ENCODE measurements at regions not wholly inside any gene's neighbourhood (a gene's known extent, or its start where the extent isn't known, plus 50 kb on each side); places are given as distances from the start of the nearest gene placed in this dataset.
"Not testable (repeated sequence)": the region's sequence is repeated elsewhere in the genome, so short reads cannot be mapped to it uniquely, and the experiment has no call there.

GRCh38 chr6:111925296-111925695, 52.0 kb upstream of the FYN start:
- peak; percentile 80 for DNase-seq (ENCODE audit: low read depth)

DNA sequence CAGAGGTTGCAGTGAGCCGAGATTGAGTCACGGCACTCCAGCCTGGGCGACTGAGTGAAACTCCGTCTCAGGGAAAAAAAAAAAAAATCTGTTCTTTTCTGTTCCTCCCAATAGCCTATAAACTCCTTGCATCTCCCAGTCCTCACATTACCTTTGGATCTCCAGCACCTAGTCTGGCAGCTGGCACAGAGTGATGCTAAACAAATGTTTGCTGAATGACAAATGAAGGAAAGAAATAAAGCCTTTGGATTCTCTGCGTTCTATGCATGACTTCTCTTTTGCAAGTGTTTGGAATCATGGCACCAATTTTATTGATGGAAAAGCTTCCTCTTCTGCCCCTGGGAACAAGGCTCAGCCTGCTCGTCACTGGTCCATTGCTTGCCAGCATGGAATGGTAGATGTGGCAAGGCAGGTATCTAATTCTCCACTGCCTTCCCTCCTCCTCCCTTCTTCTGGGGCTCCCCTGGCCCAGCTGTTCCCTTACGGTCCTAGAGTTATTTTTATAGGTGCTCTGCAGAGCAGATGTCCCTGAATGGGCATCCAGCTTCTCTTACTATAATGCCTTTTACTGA, 53.6 kb upstream of the FYN start:
- no peak for DNase-seq (ENCODE audit: low read depth)

DNA sequence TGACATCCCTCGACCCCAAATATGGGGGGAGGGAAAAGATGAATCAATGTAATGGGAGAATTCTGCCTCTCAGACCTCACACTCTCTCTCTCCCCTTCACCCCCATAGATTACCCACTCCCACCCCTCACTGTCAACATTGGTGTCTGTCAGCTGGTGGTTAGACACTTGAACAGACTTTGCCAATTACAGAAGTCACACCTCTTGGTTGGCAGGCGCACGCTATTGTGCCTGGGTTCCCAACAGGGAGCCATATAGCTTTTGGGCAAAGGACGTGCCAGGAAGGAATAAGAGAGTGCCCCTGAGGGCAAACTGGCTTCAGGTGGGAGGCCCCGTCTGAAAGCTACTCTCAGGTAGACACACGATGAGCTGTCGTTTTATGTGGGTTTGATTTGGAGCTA, 54.1 kb upstream of the FYN start:
- DNase-seq (ENCODE audit: low read depth): no peak

DNA sequence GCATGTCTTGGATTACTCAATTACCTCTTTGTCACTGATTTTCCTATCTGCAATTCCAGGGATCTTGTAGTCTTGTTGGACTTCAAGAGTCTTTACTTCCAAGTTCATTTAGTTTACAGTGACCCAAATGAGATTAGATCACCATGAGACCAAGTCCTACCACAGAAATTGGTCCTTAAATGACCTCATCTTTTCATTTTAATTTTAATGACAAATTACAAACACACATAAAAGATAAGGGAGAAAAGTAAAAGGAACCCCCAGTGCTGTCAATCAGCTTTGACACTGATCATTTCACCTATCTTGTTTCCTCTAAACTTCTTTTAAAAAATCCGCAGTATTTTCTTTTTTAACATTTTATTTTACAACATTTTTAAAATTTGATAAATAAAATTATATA, 54.9 kb upstream of the FYN start:
- DNase-seq (ENCODE audit: low read depth): no peak

DNA sequence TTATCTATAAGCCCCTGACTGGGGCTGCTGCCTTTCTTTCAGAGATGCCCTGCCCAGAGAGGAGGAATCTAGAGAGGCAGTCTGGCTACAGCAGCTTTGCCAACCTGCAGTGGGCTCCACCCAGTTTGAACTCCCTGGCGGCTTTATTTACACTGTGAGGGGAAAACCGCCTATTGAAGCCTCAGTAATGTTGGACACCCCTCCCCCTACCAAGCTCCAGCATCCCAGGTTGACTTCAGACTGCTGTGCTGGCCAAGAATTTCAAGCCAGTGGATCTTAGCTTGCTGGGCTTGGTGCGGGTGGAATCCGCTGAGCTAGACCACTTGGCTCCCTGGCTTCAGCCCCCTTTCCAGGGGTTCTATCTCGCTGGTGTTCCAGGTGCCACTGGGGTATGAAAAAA, 61.4 kb upstream of the FYN start:
- DNase-seq (ENCODE audit: low read depth): not testable (repeated sequence)

- DNase-seq (ENCODE audit: low read depth): no peak
Observed at GRCh38 chr6:111936718-111937117, 63.5 kb upstream of the FYN start.

DNA sequence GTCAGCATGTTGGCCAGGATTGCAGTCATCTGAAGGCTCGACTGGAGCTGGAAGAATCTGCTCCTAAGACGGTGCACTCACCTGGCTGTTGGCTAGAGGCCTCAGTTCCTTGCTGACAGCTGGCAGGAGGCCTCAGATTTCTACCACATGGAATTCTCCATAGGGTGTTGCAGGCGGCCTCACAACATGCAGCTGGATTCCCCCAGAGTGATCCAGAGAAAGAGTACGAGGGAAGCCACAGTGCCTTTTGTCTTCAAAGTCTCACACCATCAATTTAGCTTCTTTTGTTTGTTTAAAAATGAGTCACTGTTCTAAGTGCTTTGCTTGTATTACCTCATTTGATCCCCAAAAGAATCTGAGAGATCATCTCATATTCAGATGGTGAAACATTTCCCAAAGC, 65.5 kb upstream of the FYN start:
- peak; percentile 84 for DNase-seq (ENCODE audit: low read depth)

GRCh38 chr6:111939902-111940301, 66.7 kb upstream of the FYN start:
- DNase-seq (ENCODE audit: low read depth): no peak

- DNase-seq (ENCODE audit: low read depth): no peak
Observed at GRCh38 chr6:111940801-111941200, 67.5 kb upstream of the FYN start.

DNA sequence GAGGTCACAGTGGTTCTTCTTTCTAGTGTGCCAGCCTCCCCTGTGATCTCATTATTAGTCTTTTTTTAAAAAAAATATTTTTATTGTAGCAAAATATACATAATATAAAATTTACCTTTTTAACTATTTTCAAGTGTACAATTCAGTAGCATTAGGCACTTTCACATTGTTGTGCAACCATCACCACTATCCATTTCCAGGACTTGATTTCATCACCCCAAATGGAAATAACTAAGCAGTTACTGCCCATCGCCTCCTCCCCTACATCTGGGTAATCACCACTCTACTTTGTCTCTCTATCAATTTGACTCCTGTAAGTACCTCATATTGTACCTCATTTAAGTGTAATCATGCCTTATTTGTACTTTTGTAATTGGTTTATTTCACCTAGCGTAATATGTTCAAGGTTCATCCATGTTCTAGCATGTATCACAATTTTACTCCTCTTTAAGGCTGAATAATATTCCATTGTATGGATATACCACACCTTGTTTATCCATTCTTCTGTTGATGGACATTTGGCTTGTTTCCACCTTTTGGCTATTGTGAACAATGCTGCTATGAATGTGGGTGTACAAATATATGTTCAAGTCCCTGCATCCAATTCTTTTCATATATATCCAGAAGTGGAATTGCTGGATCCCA, 68.6 kb upstream of the FYN start:
- DNase-seq (ENCODE audit: low read depth): peak; percentile 65

- DNase-seq (ENCODE audit: low read depth): no peak
Observed at GRCh38 chr6:111942561-111942960, 69.3 kb upstream of the FYN start.

DNA sequence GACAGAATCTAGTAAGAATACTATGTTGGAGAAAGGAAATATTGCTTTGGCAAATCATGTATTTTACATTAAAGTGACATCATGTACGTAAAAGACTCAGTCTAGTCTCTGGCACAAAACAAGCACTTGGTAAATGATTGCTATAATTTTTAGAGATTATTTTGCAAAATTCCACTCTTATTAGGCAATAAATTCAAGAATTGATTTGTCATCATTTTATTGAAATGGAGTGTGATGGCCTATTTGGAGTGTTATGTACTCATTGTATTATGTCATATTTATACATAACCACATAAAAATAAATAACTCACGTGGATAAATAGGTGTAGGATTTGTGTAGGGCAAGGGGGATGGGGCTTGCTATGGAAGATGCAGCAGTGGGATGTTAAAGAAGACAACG, 70.0 kb upstream of the FYN start:
- no peak for DNase-seq (ENCODE audit: low read depth)

GRCh38 chr6:111943726-111944125, 70.5 kb upstream of the FYN start:
- DNase-seq (ENCODE audit: low read depth): no peak

GRCh38 chr6:111944541-111944940, 71.3 kb upstream of the FYN start:
- DNase-seq (ENCODE audit: low read depth): peak; percentile 58

- DNase-seq (ENCODE audit: low read depth): no peak
Observed at GRCh38 chr6:111949546-111949945, 76.3 kb upstream of the FYN start.

DNA sequence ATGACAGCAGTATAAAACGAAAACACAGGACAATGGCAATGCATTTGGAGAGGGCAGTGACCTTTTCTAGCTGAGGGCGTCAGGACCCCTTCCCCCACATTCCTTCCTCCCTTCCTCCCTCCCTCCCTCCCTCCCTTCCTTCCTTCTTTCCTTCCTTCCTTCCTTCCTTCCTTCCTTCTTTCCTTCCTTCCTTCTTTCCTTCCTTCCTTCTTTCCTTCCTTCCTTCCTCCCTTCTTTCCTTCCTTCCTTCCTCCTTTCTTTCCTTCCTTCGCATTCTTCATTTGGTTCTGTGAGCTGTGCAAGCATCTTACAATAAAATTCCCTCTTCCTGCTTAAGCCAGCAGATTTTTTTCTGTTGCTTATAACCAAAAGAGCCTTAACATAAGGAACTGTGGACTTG, 76.7 kb upstream of the FYN start:
- DNase-seq (ENCODE audit: low read depth): not testable (repeated sequence)

DNA sequence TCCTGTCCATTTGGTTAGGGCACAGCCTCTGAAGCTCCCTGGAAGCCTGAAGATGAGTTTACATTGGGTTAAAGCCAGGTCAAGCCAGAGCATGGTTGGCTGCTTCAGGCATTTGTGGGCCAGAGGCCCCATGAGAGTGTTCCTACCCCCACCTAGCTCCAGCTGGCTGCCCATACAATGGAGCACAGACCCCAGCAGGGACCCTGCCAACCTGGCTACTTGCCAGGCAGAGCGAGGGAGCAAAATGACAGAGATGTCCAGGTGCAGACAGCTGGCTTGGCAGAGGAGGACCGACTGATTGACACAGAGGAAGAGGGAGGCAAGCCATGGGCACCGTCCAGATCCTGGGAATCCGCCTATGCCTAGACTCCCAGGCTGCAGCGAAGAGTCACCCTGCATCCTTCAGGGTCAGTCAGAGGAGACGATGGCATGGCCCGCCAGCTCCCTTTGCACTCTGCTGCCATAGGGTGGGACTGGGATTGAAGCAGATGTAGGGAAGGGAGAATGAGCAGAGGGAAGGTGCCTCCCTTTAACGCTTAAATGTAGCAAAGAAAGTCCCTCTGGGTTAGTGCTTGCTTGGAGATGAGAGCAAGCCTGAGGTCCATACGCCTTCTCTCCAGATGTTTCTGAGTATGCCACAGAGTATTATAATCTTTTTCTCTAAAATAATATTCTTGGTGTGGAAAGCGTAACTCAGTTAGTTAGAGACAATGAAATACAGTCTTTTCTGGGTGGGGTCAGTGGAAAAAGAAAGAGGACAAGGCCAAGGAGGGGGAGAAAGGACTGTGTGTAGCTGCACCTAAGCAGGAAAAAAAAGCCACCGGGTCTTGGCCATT, 77.6 kb upstream of the FYN start:
- DNase-seq (ENCODE audit: low read depth): peak; percentile 57

DNA sequence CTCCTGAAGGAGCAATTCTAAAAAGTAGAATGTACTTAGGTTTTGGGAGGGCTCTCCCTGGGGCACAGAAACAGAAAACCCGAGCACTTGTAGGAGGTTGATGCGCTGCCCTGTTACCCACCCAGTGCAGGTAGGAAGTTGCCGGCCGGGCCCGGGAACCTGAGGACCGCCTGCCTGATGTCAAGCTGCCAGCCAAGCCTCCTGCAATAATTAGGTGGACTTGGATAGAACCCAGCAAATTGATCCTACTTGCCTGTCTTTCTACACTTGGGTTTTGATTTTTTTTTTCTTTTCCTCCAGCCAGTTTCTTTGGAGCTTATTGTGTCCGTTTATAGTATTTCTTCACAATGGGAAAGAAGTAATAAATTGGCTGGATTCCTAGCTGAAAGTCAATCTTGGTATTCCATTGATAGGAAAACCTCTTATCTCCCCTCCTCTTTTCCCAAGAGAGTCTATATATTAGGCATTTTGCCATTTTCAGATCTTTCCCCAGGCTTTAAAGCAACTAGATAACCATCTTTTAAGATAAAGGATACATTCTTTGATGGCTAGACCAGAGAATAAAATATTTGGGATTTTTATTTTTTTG, 78.3 kb upstream of the FYN start:
- no peak for DNase-seq (ENCODE audit: low read depth)

DNA sequence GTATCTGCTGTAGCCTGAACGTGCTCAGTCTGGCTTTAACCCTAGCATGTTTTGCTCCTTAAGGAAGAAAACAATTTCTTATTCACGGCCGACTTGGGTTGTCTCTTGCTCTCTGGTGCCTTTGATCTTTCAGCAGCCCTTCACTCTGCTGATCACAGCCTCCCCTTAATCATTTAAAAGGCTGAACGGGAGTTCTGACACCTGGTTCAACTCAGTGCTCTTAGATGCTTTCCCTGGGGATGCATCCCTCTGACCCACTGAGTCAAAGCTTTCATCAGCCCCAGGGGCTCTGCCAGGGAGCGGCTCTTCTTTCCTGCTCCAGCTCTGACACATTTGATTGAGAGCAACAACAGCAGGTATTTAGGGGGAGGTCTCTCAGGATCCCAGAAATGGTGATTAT, 79.0 kb upstream of the FYN start:
- no peak for DNase-seq (ENCODE audit: low read depth)

DNA sequence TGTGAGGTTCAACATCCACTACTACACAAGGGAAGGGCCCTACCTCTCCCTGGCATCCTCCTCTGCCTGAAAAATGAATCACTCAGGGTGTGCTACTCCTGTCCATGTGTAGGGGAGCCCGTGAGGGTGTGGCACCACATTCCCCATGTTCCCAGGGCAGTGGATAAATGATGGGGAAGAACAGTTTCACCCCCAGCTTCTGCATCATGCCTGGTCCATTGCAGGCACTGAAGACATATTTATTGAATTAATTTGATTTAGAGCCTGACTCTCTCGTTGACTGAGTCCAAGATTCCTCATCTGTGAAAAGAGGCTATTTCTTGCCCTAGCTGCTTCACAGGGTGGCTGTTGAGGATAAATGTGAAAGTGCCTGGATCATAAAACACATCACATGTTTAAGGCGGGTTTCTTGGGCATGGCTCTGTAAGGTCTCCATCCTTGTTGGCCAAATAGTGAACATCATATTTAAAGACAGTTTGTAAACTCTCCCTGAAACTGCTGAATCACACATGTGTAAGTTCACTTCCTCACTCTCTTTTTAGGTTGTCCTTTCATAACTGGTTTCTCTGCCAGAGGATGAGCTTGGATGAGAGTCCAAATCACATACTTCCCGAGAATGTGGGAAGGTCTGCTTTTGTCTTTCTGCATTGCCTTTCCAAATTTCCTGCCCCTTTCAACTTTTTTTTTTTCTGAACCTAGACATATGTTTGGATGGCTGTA, 79.7 kb upstream of the FYN start:
- no peak for DNase-seq (ENCODE audit: low read depth)

DNA sequence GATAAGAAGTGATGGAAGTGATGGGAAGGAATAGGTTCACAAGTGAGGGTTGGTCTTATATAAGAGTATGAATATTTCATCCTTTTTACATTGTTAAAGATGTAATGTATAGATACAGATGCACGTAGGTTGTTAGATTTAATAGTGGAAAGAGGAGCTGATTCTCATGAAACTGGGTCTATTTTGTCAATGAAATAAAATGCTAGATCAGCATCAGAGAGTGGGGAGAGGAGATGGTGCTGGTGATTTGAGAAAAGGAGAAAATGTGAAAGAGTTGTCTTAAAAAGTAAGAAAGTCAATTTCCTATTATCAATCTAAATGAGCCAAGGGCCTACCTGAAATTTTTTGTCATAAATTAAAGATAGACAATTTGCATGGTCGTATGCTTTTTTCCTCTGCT, 82.8 kb upstream of the FYN start:
- DNase-seq (ENCODE audit: low read depth): no peak

DNA sequence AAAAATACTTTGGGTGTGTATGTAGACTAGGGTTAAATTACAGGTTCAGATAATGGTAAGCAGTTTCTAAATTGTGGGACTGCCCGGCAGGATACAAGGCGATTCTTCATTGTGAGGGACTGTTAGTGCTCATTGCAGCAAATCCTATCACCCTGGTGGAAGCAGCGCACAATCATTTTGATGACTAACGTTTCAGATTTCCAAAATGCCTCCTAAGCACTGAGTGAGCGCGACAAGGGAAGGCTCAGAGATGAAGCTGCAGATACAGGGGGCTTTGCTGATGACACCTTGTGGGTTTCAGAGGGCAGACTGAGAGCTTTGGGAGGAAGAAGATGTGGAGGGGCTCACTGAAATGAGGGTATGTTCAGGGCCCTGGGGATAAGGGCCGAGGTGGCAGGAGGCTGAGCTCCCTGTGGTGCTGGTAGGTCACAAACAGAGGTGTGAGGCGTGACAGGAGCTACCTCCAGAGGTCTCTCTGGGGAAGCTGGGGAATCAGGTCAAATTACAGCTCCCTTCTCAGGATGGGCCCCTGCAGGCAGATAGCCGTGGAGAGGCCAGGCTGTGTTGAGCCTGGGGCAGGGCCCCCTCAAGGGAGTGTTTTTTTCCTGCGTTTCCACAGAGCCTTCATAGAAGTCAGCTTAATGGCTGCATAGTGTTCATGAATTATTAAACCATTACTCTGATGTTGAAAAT, 84.5 kb upstream of the FYN start:
- peak; percentile 41 for DNase-seq (ENCODE audit: low read depth)
